ENCODE measurements at regions not wholly inside any gene's neighbourhood (a gene's known extent, or its start where the extent isn't known, plus 50 kb on each side); places are given as distances from the start of the nearest gene placed in this dataset.

- H3K4me3 ChIP-seq (replicated peaks; ENCODE audit: low read depth, low read length), result no peak overlapping the region
- TF ChIP-seq, protein P1, sequence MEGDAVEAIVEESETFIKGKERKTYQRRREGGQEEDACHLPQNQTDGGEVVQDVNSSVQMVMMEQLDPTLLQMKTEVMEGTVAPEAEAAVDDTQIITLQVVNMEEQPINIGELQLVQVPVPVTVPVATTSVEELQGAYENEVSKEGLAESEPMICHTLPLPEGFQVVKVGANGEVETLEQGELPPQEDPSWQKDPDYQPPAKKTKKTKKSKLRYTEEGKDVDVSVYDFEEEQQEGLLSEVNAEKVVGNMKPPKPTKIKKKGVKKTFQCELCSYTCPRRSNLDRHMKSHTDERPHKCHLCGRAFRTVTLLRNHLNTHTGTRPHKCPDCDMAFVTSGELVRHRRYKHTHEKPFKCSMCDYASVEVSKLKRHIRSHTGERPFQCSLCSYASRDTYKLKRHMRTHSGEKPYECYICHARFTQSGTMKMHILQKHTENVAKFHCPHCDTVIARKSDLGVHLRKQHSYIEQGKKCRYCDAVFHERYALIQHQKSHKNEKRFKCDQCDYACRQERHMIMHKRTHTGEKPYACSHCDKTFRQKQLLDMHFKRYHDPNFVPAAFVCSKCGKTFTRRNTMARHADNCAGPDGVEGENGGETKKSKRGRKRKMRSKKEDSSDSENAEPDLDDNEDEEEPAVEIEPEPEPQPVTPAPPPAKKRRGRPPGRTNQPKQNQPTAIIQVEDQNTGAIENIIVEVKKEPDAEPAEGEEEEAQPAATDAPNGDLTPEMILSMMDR (IDR thresholded peaks at IDR 0.05; ENCODE audit: insufficient read depth, low read length, poor library complexity, severe bottlenecking), result no peak
- no peaks in the 10 kb centered on the region for H3K27me3 ChIP-seq (replicated peaks; ENCODE audit: control insufficient read depth, insufficient read depth, low read length)
- H3K36me3 ChIP-seq (ENCODE audit: control insufficient read depth, insufficient read depth, low read length), result no peaks in the 10 kb centered on the region
- no peak for DNase-seq (ENCODE audit: extremely low read depth, insufficient read length)
These were observed 549.2 kb upstream of the BTBD3 start for GRCh38 chr20:11368499-11368898.

DNA sequence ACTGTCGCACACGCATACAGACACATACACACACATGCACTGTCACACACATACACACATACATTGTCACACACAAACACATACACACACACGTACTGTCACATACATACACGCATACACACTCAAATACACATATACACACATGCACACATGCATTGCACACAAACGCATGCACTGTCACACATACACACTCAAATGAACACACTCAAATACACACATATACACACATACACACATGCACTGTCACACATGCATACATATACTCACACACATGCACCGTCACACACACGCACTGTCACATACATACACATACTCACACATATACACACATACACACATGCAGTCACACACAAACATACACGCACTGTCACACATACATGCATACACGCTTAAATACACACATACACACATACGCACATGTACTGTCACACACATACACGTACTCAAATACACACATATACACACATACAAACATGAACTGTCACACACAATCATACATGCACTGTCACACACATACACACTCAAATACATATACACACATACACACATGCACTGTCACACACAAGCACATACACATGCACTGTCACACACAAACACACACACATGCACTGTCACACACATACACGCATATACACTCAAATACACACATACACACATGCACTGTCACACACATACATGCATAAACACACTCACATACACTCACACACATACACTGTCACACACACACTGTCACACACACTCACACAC lies 548.6 kb upstream of the BTBD3 start:
- H3K4me3 ChIP-seq (replicated peaks; ENCODE audit: low read depth, low read length), result no peak overlapping the region
- TF ChIP-seq, protein P1 (IDR thresholded peaks at IDR 0.05; ENCODE audit: insufficient read depth, low read length, poor library complexity, severe bottlenecking), result no peak
- no peak for DNase-seq (ENCODE audit: extremely low read depth, insufficient read length)

DNA sequence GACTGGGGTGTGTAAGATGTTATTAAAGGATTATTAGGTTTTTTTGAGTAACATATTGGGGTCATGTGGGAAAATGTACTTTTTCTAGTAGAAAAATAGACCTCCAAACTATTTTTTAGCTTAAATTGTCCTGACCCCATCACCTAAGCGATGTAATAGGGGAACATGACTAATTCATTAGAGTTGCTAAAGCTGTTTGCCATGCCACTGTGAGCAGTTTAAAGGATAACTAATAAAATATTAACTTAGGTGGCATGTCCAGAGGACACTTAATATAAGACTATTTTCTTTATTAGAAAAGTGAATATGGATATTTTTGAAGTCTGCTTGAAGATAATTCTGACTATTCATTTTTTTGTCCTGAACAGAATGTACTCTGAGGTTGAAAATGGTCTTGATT lies 545.9 kb upstream of the BTBD3 start:
- no peak for DNase-seq (ENCODE audit: extremely low read depth, insufficient read length)
- TF ChIP-seq, protein P1 (IDR thresholded peaks at IDR 0.05; ENCODE audit: insufficient read depth, low read length, poor library complexity, severe bottlenecking), result no peak
- Histone ChIP-seq H3K4me3 (replicated peaks; ENCODE audit: low read depth, low read length) (no peak overlapping the region), H3K27me3 (replicated peaks; ENCODE audit: control insufficient read depth, insufficient read depth, low read length) (no peaks in the 10 kb centered on the region), H3K36me3 (ENCODE audit: control insufficient read depth, insufficient read depth, low read length) (no peaks in the 10 kb centered on the region)

More for the DNA sequence above, 548.6 kb upstream of the BTBD3 start:
- Histone ChIP-seq H3K27me3 (replicated peaks; ENCODE audit: control insufficient read depth, insufficient read depth, low read length) (no peaks in the 10 kb centered on the region), H3K36me3 (ENCODE audit: control insufficient read depth, insufficient read depth, low read length) (no peaks in the 10 kb centered on the region)

DNA sequence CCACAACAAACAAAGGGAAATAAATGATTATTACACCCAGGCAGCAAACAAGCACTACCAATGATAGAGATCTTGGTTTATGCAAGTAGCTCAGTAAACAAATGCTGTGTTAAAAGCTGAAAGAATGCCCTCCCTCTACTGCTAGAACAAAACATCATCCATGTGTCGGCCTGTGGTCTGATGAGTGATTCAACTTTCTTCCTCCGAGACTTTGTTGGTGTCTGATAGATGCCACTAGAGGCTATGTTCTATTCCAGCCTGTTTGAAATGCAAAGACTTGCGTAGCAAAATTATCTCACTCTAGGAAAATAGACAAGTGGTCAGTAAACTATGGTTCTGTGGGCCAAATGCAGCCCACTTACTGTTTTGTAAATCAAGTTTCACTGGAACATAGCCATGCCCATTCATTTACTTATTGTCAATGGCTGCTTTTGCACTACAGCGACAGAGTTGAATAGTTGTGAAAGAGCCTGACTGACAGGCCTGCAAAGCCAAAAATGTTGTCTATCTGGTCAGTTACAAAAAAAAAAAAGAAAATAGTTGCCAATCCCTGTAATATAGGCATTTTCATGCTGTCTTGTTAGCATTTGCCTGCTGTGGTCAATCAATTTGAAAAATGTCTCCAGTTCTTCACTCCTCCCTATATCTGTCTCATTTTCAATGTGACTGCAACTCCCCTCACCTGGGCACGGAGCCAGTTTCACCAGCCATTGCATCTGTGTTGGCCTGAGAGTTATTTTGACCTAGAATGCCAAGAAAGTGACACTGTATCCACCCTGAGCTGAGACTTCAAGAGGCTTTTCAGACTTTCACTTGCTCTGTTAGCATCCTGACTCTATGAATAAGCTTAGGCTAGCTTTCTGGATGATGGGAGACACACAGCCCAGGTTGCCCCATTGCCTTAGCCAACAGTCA lies 544.6 kb upstream of the BTBD3 start:
- Histone ChIP-seq H3K27me3 (replicated peaks; ENCODE audit: control insufficient read depth, insufficient read depth, low read length) (no peaks in the 10 kb centered on the region), H3K4me3 (replicated peaks; ENCODE audit: low read depth, low read length) (no peak overlapping the region), H3K36me3 (ENCODE audit: control insufficient read depth, insufficient read depth, low read length) (no peaks in the 10 kb centered on the region)
- TF ChIP-seq, protein P1 (IDR thresholded peaks at IDR 0.05; ENCODE audit: insufficient read depth, low read length, poor library complexity, severe bottlenecking), result no peak
- DNase-seq (ENCODE audit: extremely low read depth, insufficient read length), result no peak

GRCh38 chr20:11375335-11375734 lies 542.4 kb upstream of the BTBD3 start:
- Histone ChIP-seq H3K4me3 (replicated peaks; ENCODE audit: low read depth, low read length) (no peak overlapping the region), H3K27me3 (replicated peaks; ENCODE audit: control insufficient read depth, insufficient read depth, low read length) (no peaks in the 10 kb centered on the region), H3K36me3 (ENCODE audit: control insufficient read depth, insufficient read depth, low read length) (no peaks in the 10 kb centered on the region)
- TF ChIP-seq, protein P1 (IDR thresholded peaks at IDR 0.05; ENCODE audit: insufficient read depth, low read length, poor library complexity, severe bottlenecking), result no peak
- no peak for DNase-seq (ENCODE audit: extremely low read depth, insufficient read length)
